B cell (primary cell): ENCODE measurements at regions not wholly inside any gene's neighbourhood (a gene's known extent, or its start where the extent isn't known, plus 50 kb on each side); places are given as distances from the start of the nearest gene placed in this dataset.

ENCODE experiments used
- ATAC-seq: fragments of 200-7000 bp; cut with Tn5 transposase; one replicate; pipeline ENCODE4 v1.10.0; 2021; ENCODE audit warnings: low read depth, mild to moderate bottlenecking, moderate number of reproducible peaks, moderate library complexity
- CTCF ChIA-PET: fragments of 350-600 bp; sonication (Branson Sonifier 250); formaldehyde crosslinking; loops from one replicate; lab custom pipeline; 2021; ENCODE audit warnings: antibody characterized with exemption, inconsistent platforms; lab: Charles Lee
- POLR2A ChIA-PET: fragments of 350-600 bp; sonication (Branson Sonifier 250); formaldehyde crosslinking; loops from one replicate; lab custom pipeline; 2021; ENCODE audit warnings: antibody characterized with exemption; lab: Charles Lee
- DNase-seq: peaks from one replicate; pipeline ENCODE4 v3.0.0; 2013
- H2AFZ ChIP-seq: 2 replicates; pipeline ENCODE4 v1.6.1; 2012; ENCODE audit warnings: mild to moderate bottlenecking, low read depth, low read length; ENCODE audit not compliant: insufficient read depth, poor library complexity, severe bottlenecking
- H3K27ac ChIP-seq, 2 donors: 1 replicate in 1 of 2; 2 replicates in 1 of 2; pipeline ENCODE4 v1.5.1; 2012 to 2013; ENCODE audit warnings: low read length in 2 of 2, mild to moderate bottlenecking in 2 of 2, moderate library complexity in 1 of 2
- H3K27me3 ChIP-seq, 4 experiments: fragments of 200-600 bp in 1 of 4; sonication (generic) in 1 of 4; replicated peaks in 1 of 4; 1 replicate in 2 of 4; 2 replicates in 2 of 4; pipeline versions ENCODE4 v1.6.1 to v1.7.0; 2013 to 2016; ENCODE audit warnings: low read length in 3 of 4, mild to moderate bottlenecking in 2 of 4, mixed read lengths in 1 of 4, moderate library complexity in 1 of 4; ENCODE audit not compliant: insufficient read depth in 4 of 4, control insufficient read depth in 3 of 4; ENCODE audit errors: control extremely low read depth in 1 of 4
- H3K36me3 ChIP-seq, 2 experiments: replicated peaks in 1 of 2; 1 replicate in 1 of 2; 2 replicates in 1 of 2; pipeline versions ENCODE4 v1.6.1 to v1.7.1; 2013; ENCODE audit warnings: low read length in 1 of 2; ENCODE audit not compliant: insufficient read depth in 2 of 2, control insufficient read depth in 1 of 2; ENCODE audit errors: control extremely low read depth in 1 of 2, extremely low read depth in 1 of 2
- H3K4me1 ChIP-seq, 2 donors: fragments of 200-600 bp in 1 of 2; sonication (generic) in 1 of 2; 1 replicate in 1 of 2; 2 replicates in 1 of 2; pipeline versions ENCODE4 v1.5.1 to v1.6.1; 2013 to 2017; ENCODE audit warnings: low read length in 2 of 2; ENCODE audit not compliant: control insufficient read depth in 2 of 2, insufficient read depth in 2 of 2
- H3K4me2 ChIP-seq: replicated peaks from 2 replicates; pipeline ENCODE3; 2012; ENCODE audit warnings: mild to moderate bottlenecking, low read depth, low read length; ENCODE audit not compliant: poor library complexity, severe bottlenecking
- H3K4me3 ChIP-seq, 5 experiments: fragments of 200-600 bp in 1 of 5; sonication (generic) in 1 of 5; 1 replicate in 3 of 5; 2 replicates in 2 of 5; pipeline versions ENCODE4 v1.5.1 to v1.7.0; 2011 to 2016; ENCODE audit warnings: low read length in 4 of 5, mild to moderate bottlenecking in 4 of 5, low read depth in 2 of 5, control low read depth in 1 of 5, moderate library complexity in 1 of 5; ENCODE audit not compliant: insufficient read depth in 1 of 5; ENCODE audit errors: control extremely low read depth in 1 of 5, extremely low read depth in 1 of 5
- H3K79me2 ChIP-seq: fragments of 200-600 bp; sonication (generic); one replicate; pipeline ENCODE4 v1.6.0; 2016; ENCODE audit warnings: low read length; ENCODE audit not compliant: control insufficient read depth, insufficient read depth
- H3K9ac ChIP-seq: fragments of 200-600 bp; sonication (generic); 2 replicates; pipeline ENCODE4 v1.6.1; 2017; ENCODE audit warnings: mild to moderate bottlenecking, low read length, moderate library complexity
- H3K9me3 ChIP-seq, 3 donors: one replicate each; pipeline versions ENCODE4 v1.6.1 to v1.7.1; 2013; ENCODE audit warnings: low read length in 2 of 3; ENCODE audit not compliant: control insufficient read depth in 2 of 3, insufficient read depth in 1 of 3; ENCODE audit errors: control extremely low read depth in 1 of 3
- H4K20me1 ChIP-seq: 2 replicates; pipeline ENCODE4 v1.6.0; 2012; ENCODE audit warnings: mild to moderate bottlenecking, low read length; ENCODE audit not compliant: insufficient read depth, control insufficient read depth, poor library complexity, severe bottlenecking
- H3K27ac Mint-ChIP-seq: one replicate; pipeline ENCODE4 v1.8.0; 2021; ENCODE audit warnings: mixed read lengths
- H3K27me3 Mint-ChIP-seq: one replicate; pipeline ENCODE4 v1.8.0; 2021; ENCODE audit warnings: mixed read lengths
- H3K4me1 Mint-ChIP-seq: one replicate; pipeline ENCODE4 v1.8.0; 2021; ENCODE audit warnings: mixed read lengths
- H3K4me3 Mint-ChIP-seq: one replicate; pipeline ENCODE4 v1.8.0; 2021; ENCODE audit warnings: mixed read lengths
- H3K9me3 Mint-ChIP-seq: one replicate; pipeline ENCODE4 v1.8.0; 2022; ENCODE audit warnings: mixed read lengths; ENCODE audit not compliant: insufficient read depth
- CTCF ChIP-seq: fragments of 200-600 bp; IDR thresholded peaks from one replicate; pipeline ENCODE4 v1.8.0; 2022; ENCODE audit warnings: antibody characterized with exemption, mild to moderate bottlenecking
- EZH2 ChIP-seq: IDR thresholded peaks from 2 replicates; pipeline ENCODE4 v1.6.1; 2012; ENCODE audit warnings: borderline replicate concordance, low read depth, mild to moderate bottlenecking, moderate library complexity, low read length; ENCODE audit not compliant: insufficient read depth, poor library complexity, severe bottlenecking
- WGBS: methylation state at CpG from one replicate; pipeline ENCODE4 v1.1.5; 2013; ENCODE audit warnings: missing lambda C conversion rate; ENCODE audit not compliant: insufficient coverage; 5-methylcytosine and 5-hydroxymethylcytosine counted together
- intact Hi-C: fragments of 100-400 bp; cut with micrococcal nuclease; formaldehyde crosslinking; loops from one replicate; pipeline ENCODE4 v1.10.0; 2022

- no peak overlapping the region for H3K4me2 ChIP-seq
- DNase-seq (no peak), ATAC-seq (no peak)
- intact Hi-C loops: no loop called here
- H3K4me3 ChIP-seq: no peak overlapping the region
- H3K4me3 Mint-ChIP-seq: no peak overlapping the region
- H3K27ac ChIP-seq: no peak overlapping the region
- no peaks in the 10 kb centered on the region for H4K20me1 ChIP-seq
- POLR2A ChIA-PET: no interaction called here
- WGBS: no CpG with 5 or more reads among the region's 1 CpG
- CTCF ChIA-PET: no interaction called here
- H2AFZ ChIP-seq: no peak overlapping the region
- H3K4me1 Mint-ChIP-seq: no peaks in the 10 kb centered on the region
- H3K4me1 ChIP-seq: no peaks in the 10 kb centered on the region
- H3K27me3 ChIP-seq: no peaks in the 10 kb centered on the region
- no peak for TF ChIP-seq CTCF
- TF ChIP-seq EZH2: no peak
- H3K9me3 Mint-ChIP-seq: peaks cover 6% of the 10 kb centered on the region
- H3K9ac ChIP-seq: no peak overlapping the region
- H3K79me2 ChIP-seq: no peaks in the 10 kb centered on the region
- no peaks in the 10 kb centered on the region for H3K27me3 Mint-ChIP-seq
- no peak overlapping the region for H3K27ac Mint-ChIP-seq
- H3K9me3 ChIP-seq: no peaks in the 10 kb centered on the region
- H3K36me3 ChIP-seq: no peaks in the 10 kb centered on the region
Observed at GRCh38 chr5:117210796-117211195, 636.2 kb upstream of the SEMA6A start.

GRCh38 chr5:117209479-117209878, 634.9 kb upstream of the SEMA6A start:
- no peak overlapping the region for H3K4me3 Mint-ChIP-seq
- ChIA-PET CTCF (no interaction called here), POLR2A (no interaction called here)
- ATAC-seq: no peak
- no peaks in the 10 kb centered on the region for H3K36me3 ChIP-seq
- no CpG with 5 or more reads among the region's 3 CpGs for WGBS
- no peak overlapping the region for H3K27ac ChIP-seq
- no peak overlapping the region for H3K4me2 ChIP-seq
- no peaks in the 10 kb centered on the region for H3K27me3 ChIP-seq
- peaks cover 6% of the 10 kb centered on the region for H3K9me3 Mint-ChIP-seq
- no peak overlapping the region for H3K4me3 ChIP-seq
- DNase-seq: no peak
- H3K4me1 Mint-ChIP-seq: no peaks in the 10 kb centered on the region
- H2AFZ ChIP-seq: no peak overlapping the region
- TF ChIP-seq CTCF (no peak), EZH2 (no peak)
- H3K9ac ChIP-seq: no peak overlapping the region
- H3K4me1 ChIP-seq: no peaks in the 10 kb centered on the region
- no peaks in the 10 kb centered on the region for H4K20me1 ChIP-seq
- intact Hi-C loops: no loop called here
- H3K79me2 ChIP-seq: no peaks in the 10 kb centered on the region
- no peaks in the 10 kb centered on the region for H3K9me3 ChIP-seq
- no peaks in the 10 kb centered on the region for H3K27me3 Mint-ChIP-seq
- no peak overlapping the region for H3K27ac Mint-ChIP-seq
